ENCODE measurements at regions not wholly inside any gene's neighbourhood (a gene's known extent, or its start where the extent isn't known, plus 50 kb on each side); places are given as distances from the start of the nearest gene placed in this dataset.

DNA sequence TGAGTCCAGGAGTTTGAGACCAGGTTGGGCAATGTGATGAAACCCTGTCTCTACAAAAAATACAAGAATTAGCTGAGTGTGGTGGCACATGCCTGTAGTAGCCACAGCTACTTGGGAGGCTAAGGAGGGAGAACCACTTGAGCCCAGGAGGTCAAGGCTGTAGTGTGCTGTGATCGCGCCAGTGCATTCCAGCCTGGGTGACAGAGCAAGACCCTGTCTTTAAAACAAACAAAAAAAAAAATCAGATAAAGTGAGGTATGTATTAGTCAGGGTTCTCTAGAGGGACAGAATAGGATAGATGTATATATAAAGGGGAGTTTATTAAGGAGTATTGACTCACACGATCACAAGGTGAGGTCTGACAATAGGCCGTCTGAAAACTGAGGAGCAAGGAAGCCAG lies 101.5 kb upstream of the GPR26 start:
- TF ChIP-seq GLIS3 (CRISPR knock-in tag; IDR thresholded peaks at IDR 0.05) (no peak), ESRRG (CRISPR knock-in tag; IDR thresholded peaks at IDR 0.05) (no peak), CSDC2 (CRISPR knock-in tag; IDR thresholded peaks at IDR 0.05) (no peak), SNAI2 (CRISPR knock-in tag; IDR thresholded peaks at IDR 0.05) (no peak), RARB (CRISPR knock-in tag; IDR thresholded peaks at IDR 0.05) (no peak), ARNTL (CRISPR knock-in tag; IDR thresholded peaks at IDR 0.05; ENCODE audit: borderline replicate concordance, low read depth) (no peak)
- TF ChIP-seq, protein P1, sequence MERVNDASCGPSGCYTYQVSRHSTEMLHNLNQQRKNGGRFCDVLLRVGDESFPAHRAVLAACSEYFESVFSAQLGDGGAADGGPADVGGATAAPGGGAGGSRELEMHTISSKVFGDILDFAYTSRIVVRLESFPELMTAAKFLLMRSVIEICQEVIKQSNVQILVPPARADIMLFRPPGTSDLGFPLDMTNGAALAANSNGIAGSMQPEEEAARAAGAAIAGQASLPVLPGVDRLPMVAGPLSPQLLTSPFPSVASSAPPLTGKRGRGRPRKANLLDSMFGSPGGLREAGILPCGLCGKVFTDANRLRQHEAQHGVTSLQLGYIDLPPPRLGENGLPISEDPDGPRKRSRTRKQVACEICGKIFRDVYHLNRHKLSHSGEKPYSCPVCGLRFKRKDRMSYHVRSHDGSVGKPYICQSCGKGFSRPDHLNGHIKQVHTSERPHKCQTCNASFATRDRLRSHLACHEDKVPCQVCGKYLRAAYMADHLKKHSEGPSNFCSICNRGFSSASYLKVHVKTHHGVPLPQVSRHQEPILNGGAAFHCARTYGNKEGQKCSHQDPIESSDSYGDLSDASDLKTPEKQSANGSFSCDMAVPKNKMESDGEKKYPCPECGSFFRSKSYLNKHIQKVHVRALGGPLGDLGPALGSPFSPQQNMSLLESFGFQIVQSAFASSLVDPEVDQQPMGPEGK (CRISPR knock-in tag; IDR thresholded peaks at IDR 0.05; ENCODE audit: borderline replicate concordance): no peak
- TF ChIP-seq, protein P2, sequence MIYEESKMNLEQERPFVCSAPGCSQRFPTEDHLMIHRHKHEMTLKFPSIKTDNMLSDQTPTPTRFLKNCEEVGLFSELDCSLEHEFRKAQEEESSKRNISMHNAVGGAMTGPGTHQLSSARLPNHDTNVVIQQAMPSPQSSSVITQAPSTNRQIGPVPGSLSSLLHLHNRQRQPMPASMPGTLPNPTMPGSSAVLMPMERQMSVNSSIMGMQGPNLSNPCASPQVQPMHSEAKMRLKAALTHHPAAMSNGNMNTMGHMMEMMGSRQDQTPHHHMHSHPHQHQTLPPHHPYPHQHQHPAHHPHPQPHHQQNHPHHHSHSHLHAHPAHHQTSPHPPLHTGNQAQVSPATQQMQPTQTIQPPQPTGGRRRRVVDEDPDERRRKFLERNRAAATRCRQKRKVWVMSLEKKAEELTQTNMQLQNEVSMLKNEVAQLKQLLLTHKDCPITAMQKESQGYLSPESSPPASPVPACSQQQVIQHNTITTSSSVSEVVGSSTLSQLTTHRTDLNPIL (CRISPR knock-in tag; IDR thresholded peaks at IDR 0.05; ENCODE audit: low read depth): no peak

All from SK-N-SH treated with all-trans-retinoic acid at 6 μM for 48 hours (cell line).